ENCODE measurements at regions not wholly inside any gene's neighbourhood (a gene's known extent, or its start where the extent isn't known, plus 50 kb on each side); places are given as distances from the start of the nearest gene placed in this dataset.
A peak's percentile ranks its signal among the peaks of the same experiment; 100 is the strongest.

DNA sequence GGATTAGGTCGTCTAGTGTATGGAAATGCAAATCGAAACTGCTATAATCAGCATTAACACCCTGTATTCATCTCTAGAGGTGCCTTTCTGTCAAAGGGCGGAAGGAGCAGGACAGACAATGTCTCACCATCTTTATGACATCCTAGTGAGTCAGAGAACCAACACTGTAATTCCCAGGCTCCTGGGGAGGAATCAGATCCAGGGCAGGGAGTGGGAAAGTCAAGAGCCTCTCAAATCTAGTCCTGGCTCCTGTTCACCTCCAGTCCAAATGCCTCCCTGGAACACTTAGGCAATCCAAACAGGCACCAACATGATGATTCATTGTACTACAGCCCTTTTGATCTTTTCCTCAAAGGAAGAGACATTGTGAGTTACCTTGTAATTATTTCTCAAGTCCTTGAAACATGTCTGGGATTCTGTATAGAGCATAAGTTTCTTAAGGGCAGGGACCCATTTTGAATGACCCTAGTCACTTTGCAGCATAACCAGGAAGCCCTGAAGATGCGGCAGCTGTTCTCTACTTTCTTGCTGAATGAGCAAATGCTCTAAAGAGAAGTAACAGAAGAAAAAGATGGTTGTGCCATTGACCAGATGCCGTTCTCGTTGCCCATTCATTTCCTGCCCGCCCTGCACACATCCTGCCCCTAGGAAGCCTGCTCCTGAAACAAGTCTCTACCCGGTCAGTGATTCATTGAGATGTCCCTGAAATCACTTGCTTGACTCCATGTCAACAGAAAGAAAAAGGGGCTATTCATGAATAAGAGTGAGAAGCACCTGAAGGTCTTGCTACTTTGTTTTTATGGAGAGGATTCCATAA, 112.8 kb upstream of the JARID2 start:
- H3K27ac ChIP-seq (replicated peaks) = no peak overlapping the region

DNA sequence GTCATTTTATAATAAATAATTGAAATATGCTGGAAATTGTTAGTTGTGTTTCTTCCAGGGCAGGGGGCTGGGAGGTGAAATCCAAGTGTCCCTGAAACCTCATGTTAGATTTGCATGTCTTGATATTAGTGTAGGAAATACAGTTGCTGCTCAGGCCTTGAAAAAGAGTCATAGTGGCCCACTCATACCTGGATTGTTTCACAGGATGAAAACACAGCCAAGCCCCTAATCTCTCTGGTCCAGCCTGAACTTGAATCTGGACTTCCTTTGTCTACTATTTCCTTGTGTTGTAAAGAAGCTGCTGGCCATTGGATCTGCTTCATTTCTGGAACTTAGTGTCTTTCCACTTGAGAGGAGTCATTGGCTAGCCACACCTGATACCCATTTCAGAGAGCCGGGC, 108.8 kb upstream of the JARID2 start:
- Histone ChIP-seq H3K27ac (replicated peaks) (no peak overlapping the region), H3K4me3 (replicated peaks; ENCODE audit: insufficient read depth, low read length) (no peak overlapping the region), H3K27me3 (ENCODE audit: insufficient read depth, poor library complexity, severe bottlenecking) (no peaks in the 10 kb centered on the region)
- no peak for DNase-seq (ENCODE audit: low read depth in 1 of 2, low spot score in 1 of 2)
- TF ChIP-seq REST (IDR thresholded peaks at IDR 0.05; ENCODE audit: insufficient replicate concordance, low read depth) (no peak), SPI1 (IDR thresholded peaks at IDR 0.05; ENCODE audit: borderline replicate concordance, low read depth) (no peak), POLR2AphosphoS5 (IDR thresholded peaks at IDR 0.05; ENCODE audit: low read depth) (no peak), GABPA (IDR thresholded peaks at IDR 0.05; ENCODE audit: low read depth) (no peak)
- TF ChIP-seq, protein P1, sequence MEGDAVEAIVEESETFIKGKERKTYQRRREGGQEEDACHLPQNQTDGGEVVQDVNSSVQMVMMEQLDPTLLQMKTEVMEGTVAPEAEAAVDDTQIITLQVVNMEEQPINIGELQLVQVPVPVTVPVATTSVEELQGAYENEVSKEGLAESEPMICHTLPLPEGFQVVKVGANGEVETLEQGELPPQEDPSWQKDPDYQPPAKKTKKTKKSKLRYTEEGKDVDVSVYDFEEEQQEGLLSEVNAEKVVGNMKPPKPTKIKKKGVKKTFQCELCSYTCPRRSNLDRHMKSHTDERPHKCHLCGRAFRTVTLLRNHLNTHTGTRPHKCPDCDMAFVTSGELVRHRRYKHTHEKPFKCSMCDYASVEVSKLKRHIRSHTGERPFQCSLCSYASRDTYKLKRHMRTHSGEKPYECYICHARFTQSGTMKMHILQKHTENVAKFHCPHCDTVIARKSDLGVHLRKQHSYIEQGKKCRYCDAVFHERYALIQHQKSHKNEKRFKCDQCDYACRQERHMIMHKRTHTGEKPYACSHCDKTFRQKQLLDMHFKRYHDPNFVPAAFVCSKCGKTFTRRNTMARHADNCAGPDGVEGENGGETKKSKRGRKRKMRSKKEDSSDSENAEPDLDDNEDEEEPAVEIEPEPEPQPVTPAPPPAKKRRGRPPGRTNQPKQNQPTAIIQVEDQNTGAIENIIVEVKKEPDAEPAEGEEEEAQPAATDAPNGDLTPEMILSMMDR (IDR thresholded peaks at IDR 0.05; ENCODE audit: insufficient read depth, low read length) = no peak

More for the DNA sequence above, 112.8 kb upstream of the JARID2 start:
- TF ChIP-seq, protein P1 (IDR thresholded peaks at IDR 0.05; ENCODE audit: insufficient read depth, low read length) = no peak
- no peak for TF ChIP-seq GABPA (IDR thresholded peaks at IDR 0.05; ENCODE audit: low read depth)
- TF ChIP-seq POLR2AphosphoS5 (IDR thresholded peaks at IDR 0.05; ENCODE audit: low read depth) = no peak
- TF ChIP-seq SPI1 (IDR thresholded peaks at IDR 0.05; ENCODE audit: borderline replicate concordance, low read depth) = no peak
- no peak for TF ChIP-seq REST (IDR thresholded peaks at IDR 0.05; ENCODE audit: insufficient replicate concordance, low read depth)
- H3K4me3 ChIP-seq (replicated peaks; ENCODE audit: insufficient read depth, low read length) = no peak overlapping the region
- peak in 1 of 2 experiments; percentile 18 for DNase-seq (ENCODE audit: low read depth in 1 of 2, low spot score in 1 of 2)
- H3K27me3 ChIP-seq (ENCODE audit: insufficient read depth, poor library complexity, severe bottlenecking) = no peaks in the 10 kb centered on the region

- no peak overlapping the region for H3K27ac ChIP-seq (replicated peaks)
- no peak overlapping the region for H3K4me3 ChIP-seq (replicated peaks; ENCODE audit: insufficient read depth, low read length)
- no peak for TF ChIP-seq GABPA (IDR thresholded peaks at IDR 0.05; ENCODE audit: low read depth)
- no peak for TF ChIP-seq POLR2AphosphoS5 (IDR thresholded peaks at IDR 0.05; ENCODE audit: low read depth)
- no peak for TF ChIP-seq REST (IDR thresholded peaks at IDR 0.05; ENCODE audit: insufficient replicate concordance, low read depth)
- TF ChIP-seq SPI1 (IDR thresholded peaks at IDR 0.05; ENCODE audit: borderline replicate concordance, low read depth) = no peak
- TF ChIP-seq, protein P1 (IDR thresholded peaks at IDR 0.05; ENCODE audit: insufficient read depth, low read length) = no peak
- no peak for DNase-seq (ENCODE audit: low read depth in 1 of 2, low spot score in 1 of 2)
- no peaks in the 10 kb centered on the region for H3K27me3 ChIP-seq (ENCODE audit: insufficient read depth, poor library complexity, severe bottlenecking)
Measured at GRCh38 chr6:15143086-15143485, 102.8 kb upstream of the JARID2 start.

All from HL-60 (cell line).